HepG2 (cell line): ENCODE measurements at regions not wholly inside any gene's neighbourhood (a gene's known extent, or its start where the extent isn't known, plus 50 kb on each side); places are given as distances from the start of the nearest gene placed in this dataset.

ENCODE experiments used
- ATAC-seq: fragments of 200-7000 bp; cut with Tn5 transposase; 3 replicates; pipeline ENCODE4 v1.9.1; 2020; ENCODE audit warnings: mild to moderate bottlenecking, moderate library complexity
- BruUV-seq: library from RNA; stranded (reverse); fragments of 400-500 nt; replicated peaks from 2 replicates; lab custom pipeline; 2021; lab: Mats Ljungman, UMichigan
- CTCF ChIA-PET: fragments of 300-600 bp; formaldehyde crosslinking; extraction: SDS; loops from one replicate; lab custom pipeline; 2021; ENCODE audit warnings: low total read pairs, inconsistent platforms, low intra/inter-chr PET ratio; lab: Yijun Ruan, JAX
- POLR2A ChIA-PET: fragments of 350-600 bp; sonication (Branson Sonifier 250); formaldehyde crosslinking; loops from one replicate; lab custom pipeline; 2020; ENCODE audit warnings: antibody characterized with exemption, inconsistent platforms; lab: Yijun Ruan, JAX
- DNase-seq: peaks from one replicate; pipeline ENCODE4 v3.0.0-alpha.2; 2015; ENCODE audit warnings: low spot score
- FAIRE-seq: peaks from 3 replicates; lab custom pipeline; 2011; peaks lifted over from hg19 to GRCh38; lab: Jason Lieb, UNC
- H2AFZ ChIP-seq: one replicate; pipeline ENCODE4 v1.6.1; 2011; ENCODE audit warnings: low read length, inconsistent platforms
- H3K27ac ChIP-seq: fragments of 300-600 bp; 3 replicates; pipeline ENCODE4 v1.8.0; 2011; ENCODE audit warnings: mixed run types, mild to moderate bottlenecking, mixed read lengths, low read length, inconsistent platforms; ENCODE audit not compliant: insufficient read depth; ENCODE audit errors: extremely low read length
- H3K27me3 ChIP-seq, 2 experiments: fragments of 200-600 bp in 1 of 2; 2 replicates in 1 of 2; 3 replicates in 1 of 2; pipeline versions ENCODE4 v1.6.0 to v1.8.0; 2011; ENCODE audit warnings: low read length in 2 of 2, mild to moderate bottlenecking in 2 of 2, moderate library complexity in 2 of 2, inconsistent platforms in 1 of 2; ENCODE audit not compliant: insufficient read depth in 2 of 2, control insufficient read depth in 1 of 2
- H3K36me3 ChIP-seq, 2 experiments: fragments of 200-600 bp in 1 of 2; replicated peaks in 1 of 2; 2 replicates in 1 of 2; 3 replicates in 1 of 2; pipeline versions ENCODE4 v1.5.1 to v1.8.0; 2011; ENCODE audit warnings: low read length in 2 of 2, inconsistent platforms in 1 of 2; ENCODE audit not compliant: insufficient read depth in 2 of 2, control insufficient read depth in 1 of 2
- H3K4me1 ChIP-seq: 2 replicates; pipeline ENCODE4 v1.5.1; 2012; ENCODE audit warnings: low read length, inconsistent platforms; ENCODE audit not compliant: insufficient read depth
- H3K4me2 ChIP-seq: 2 replicates; pipeline ENCODE4 v1.6.0; 2011; ENCODE audit warnings: low read depth, low read length, inconsistent platforms
- H3K4me3 ChIP-seq, 3 experiments: fragments of 200-600 bp in 1 of 3; sonication (generic), shearing (Covaris generic) in 1 of 3; replicated peaks in 1 of 3; 2 replicates each; pipeline ENCODE4 v1.5.1; 2011 to 2016; ENCODE audit warnings: low read length in 3 of 3, inconsistent platforms in 2 of 3, low read depth in 2 of 3, mild to moderate bottlenecking in 2 of 3, control low read depth in 1 of 3, mixed read lengths in 1 of 3; ENCODE audit not compliant: insufficient read depth in 1 of 3
- H3K79me2 ChIP-seq: one replicate; pipeline ENCODE4 v1.6.1; 2011; ENCODE audit warnings: low read length, inconsistent platforms; ENCODE audit not compliant: insufficient read depth
- H3K9ac ChIP-seq: 2 replicates; pipeline ENCODE4 v1.6.0; 2011; ENCODE audit warnings: mild to moderate bottlenecking, low read depth, low read length, inconsistent platforms; ENCODE audit not compliant: insufficient read depth
- H3K9me3 ChIP-seq: 2 replicates; pipeline ENCODE4 v1.5.1; 2012; ENCODE audit warnings: mild to moderate bottlenecking, low read length
- H4K20me1 ChIP-seq: 2 replicates; pipeline ENCODE4 v1.6.0; 2011; ENCODE audit warnings: inconsistent platforms, mild to moderate bottlenecking, low read length, moderate library complexity; ENCODE audit not compliant: insufficient read depth
- CSRNP1 ChIP-seq: sonication (generic); formaldehyde crosslinking; IDR thresholded peaks from 2 replicates; pipeline ENCODE4 v1.8.1; 2023; ENCODE audit warnings: mild to moderate bottlenecking, missing genetic modification reagents
- GABPB1 ChIP-seq: IDR thresholded peaks from 2 replicates; pipeline ENCODE4 v1.6.1; 2016; ENCODE audit warnings: mild to moderate bottlenecking, missing genetic modification reagents, moderate library complexity, missing compliant biosample characterization
- ZNF556 ChIP-seq: sonication (generic); formaldehyde crosslinking; IDR thresholded peaks from 2 replicates; pipeline ENCODE4 v1.4.0; 2020; ENCODE audit warnings: mild to moderate bottlenecking, missing genetic modification reagents, borderline replicate concordance
- WGBS: methylation state at CpG from one replicate; pipeline ENCODE4 v1.1.6; 2017; ENCODE audit warnings: low lambda C conversion rate; 5-methylcytosine and 5-hydroxymethylcytosine counted together
- in situ Hi-C: cut with HindIII; loops from 2 replicates; pipeline ENCODE4 v1.10.0; 2017; ENCODE audit warnings: low pct_unique_long_range_greater_than_20kb; ENCODE audit not compliant: extremely low pct_ligation_motif_present
- intact Hi-C: fragments of 100-400 bp; cut with micrococcal nuclease; formaldehyde crosslinking; loops from one replicate; pipeline ENCODE4 v1.10.0; 2022; ENCODE audit not compliant: unreplicated experiment

GRCh38 chr3:132822266-132822665 lies 100.1 kb upstream of the NPHP3 start:
- POLR2A ChIA-PET, result no interaction called here
- Histone ChIP-seq H2AFZ (no peak overlapping the region), H3K9ac (no peak overlapping the region), H3K36me3 (no peaks in the 10 kb centered on the region), H3K4me3 (no peak overlapping the region), H3K4me1 (no peaks in the 10 kb centered on the region), H3K27ac (no peak overlapping the region), H3K4me2 (no peak overlapping the region), H4K20me1 (no peaks in the 10 kb centered on the region), H3K79me2 (no peaks in the 10 kb centered on the region), H3K27me3 (no peaks in the 10 kb centered on the region), H3K9me3 (no peaks in the 10 kb centered on the region)
- intact Hi-C loops, result no loop called here
- CTCF ChIA-PET, result no interaction called here
- in situ Hi-C loops, result loop anchor here (25.0 kb wide), 1 partner anchor 90 kb away; no protein-coding TSS in a partner anchor
- FAIRE-seq, result no peak
- DNase-seq, result no peak
- no TSS peak for BruUV-seq
- no peak for TF ChIP-seq CSRNP1 (CRISPR knock-in tag)
- 0% methylated on average over 1 of the region's 1 CpG for WGBS
- ATAC-seq, result no peak

- no peaks in the 10 kb centered on the region for H3K36me3 ChIP-seq
- H3K79me2 ChIP-seq, result no peaks in the 10 kb centered on the region
- intact Hi-C loops, result no loop called here
- in situ Hi-C loops, result loop anchor here (25.0 kb wide), 1 partner anchor 91 kb away; no protein-coding TSS in a partner anchor
- H2AFZ ChIP-seq, result no peak overlapping the region
- H4K20me1 ChIP-seq, result no peaks in the 10 kb centered on the region
- no peak for FAIRE-seq
- H3K4me1 ChIP-seq, result no peaks in the 10 kb centered on the region
- no peak overlapping the region for H3K4me3 ChIP-seq
- BruUV-seq, result no TSS peak
- H3K27ac ChIP-seq, result no peak overlapping the region
- whole genome bisulfite sequencing, result 0% methylated on average over 2 of the region's 2 CpGs
- no peak overlapping the region for H3K4me2 ChIP-seq
- TF ChIP-seq ZNF556 (CRISPR knock-in tag) (no peak), GABPB1 (CRISPR knock-in tag) (no peak)
- TF ChIP-seq, all 625 proteins: peak for 0
- Histone ChIP-seq H3K9me3 (no peaks in the 10 kb centered on the region), H3K9ac (no peak overlapping the region), H3K27me3 (no peaks in the 10 kb centered on the region)
- no peak for ATAC-seq
- ChIA-PET POLR2A (no interaction called here), CTCF (no interaction called here)
- no peak for DNase-seq
Measured at GRCh38 chr3:132821314-132821713, 99.1 kb upstream of the NPHP3 start.
